Erythroblast (primary cell): ENCODE measurements at regions not wholly inside any gene's neighbourhood (a gene's known extent, or its start where the extent isn't known, plus 50 kb on each side); places are given as distances from the start of the nearest gene placed in this dataset.

ENCODE experiments used
- GATA1 ChIP-seq: IDR thresholded peaks from 2 replicates; pipeline ENCODE4 v1.6.1; 2011; ENCODE audit warnings: low read depth, mild to moderate bottlenecking, control low read depth, low read length, moderate library complexity
- POLR2A ChIP-seq: IDR thresholded peaks from 2 replicates; pipeline ENCODE4 v1.6.1; 2011; ENCODE audit warnings: mild to moderate bottlenecking, low read length

DNA sequence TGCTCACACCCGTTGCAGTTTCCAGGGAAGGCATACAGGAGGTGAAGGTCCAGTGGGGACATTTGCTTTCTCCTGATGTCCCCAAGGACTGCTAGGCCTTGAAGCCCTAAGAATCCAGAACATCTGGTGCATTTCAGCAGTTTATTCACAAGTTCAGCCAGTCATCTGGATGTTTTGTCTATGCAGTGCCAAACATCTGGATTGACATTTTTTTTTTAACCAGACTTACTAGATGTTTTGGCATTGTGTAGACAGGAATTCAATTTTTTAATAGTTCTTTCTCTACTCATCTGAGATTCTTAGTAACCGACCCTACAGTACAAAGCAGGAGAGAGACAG lies 256.2 kb downstream of the CLIC5 start:
- TF ChIP-seq POLR2A (no peak), GATA1 (no peak)
